ENCODE measurements at regions not wholly inside any gene's neighbourhood (a gene's known extent, or its start where the extent isn't known, plus 50 kb on each side); places are given as distances from the start of the nearest gene placed in this dataset.

DNA sequence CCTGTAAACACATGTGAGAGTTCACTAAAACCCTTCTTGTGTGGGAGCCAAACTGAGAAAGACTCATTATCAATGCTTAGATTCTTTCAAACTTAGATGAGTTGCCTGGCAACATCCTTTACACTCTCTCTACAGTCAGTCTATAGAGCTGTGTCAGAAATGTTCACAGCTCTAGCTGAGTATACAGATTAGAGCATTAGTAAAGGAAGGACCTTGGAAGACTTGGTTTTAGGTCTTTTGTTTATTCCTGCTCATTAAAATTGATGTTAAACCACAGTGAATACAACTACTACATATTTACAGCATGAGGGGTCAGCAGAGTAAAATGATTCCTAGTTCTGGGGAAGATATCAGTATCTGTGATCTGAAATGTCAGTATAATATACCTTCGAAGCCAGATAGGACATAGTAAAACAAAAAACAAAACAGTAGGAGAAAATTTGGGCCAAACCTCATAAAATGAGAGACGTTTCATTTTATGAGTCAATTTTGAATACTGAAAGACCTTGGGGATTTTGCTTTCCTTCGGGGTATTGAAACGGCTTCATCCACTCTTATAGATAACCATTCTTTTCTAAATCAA, 186.0 kb downstream of the TANC2 start:
- Histone ChIP-seq H3K9me3 (no peaks in the 10 kb centered on the region), H3K4me1 (no peaks in the 10 kb centered on the region), H3K4me2 (no peak overlapping the region), H3K27ac (no peak overlapping the region), H3K4me3 (no peak overlapping the region)
- DNase-seq (ENCODE audit: low read depth in 1 of 2, low spot score in 1 of 2), result no peak
- 86% methylated on average over 4 of the region's 4 CpGs for WGBS (ENCODE audit: missing lambda C conversion rate)
- TF ChIP-seq CHD2 (IDR thresholded peaks at IDR 0.05; ENCODE audit: low read length, partially characterized antibody) (no peak), RNF2 (IDR thresholded peaks at IDR 0.05; ENCODE audit: borderline replicate concordance, low read depth) (no peak), HOXB5 (CRISPR knock-in tag; IDR thresholded peaks at IDR 0.05) (no peak), EHF (CRISPR knock-in tag; IDR thresholded peaks at IDR 0.05) (no peak), JUN (IDR thresholded peaks at IDR 0.05) (no peak), CEBPB (IDR thresholded peaks at IDR 0.05) (no peak), CHD4 (IDR thresholded peaks at IDR 0.05; ENCODE audit: borderline replicate concordance) (no peak), ZNF302 (CRISPR knock-in tag; IDR thresholded peaks at IDR 0.05) (no peak), HMGXB4 (CRISPR knock-in tag; IDR thresholded peaks at IDR 0.05; ENCODE audit: borderline replicate concordance) (no peak), MAZ (IDR thresholded peaks at IDR 0.05; ENCODE audit: borderline replicate concordance, low read depth, low read length) (no peak), SREBF2 (IDR thresholded peaks at IDR 0.05) (no peak), RFX5 (IDR thresholded peaks at IDR 0.05) (no peak), RCOR1 (IDR thresholded peaks at IDR 0.05; ENCODE audit: low read depth, low read length) (no peak), BCL3 (IDR thresholded peaks at IDR 0.05) (no peak)
- TF ChIP-seq, protein P1, sequence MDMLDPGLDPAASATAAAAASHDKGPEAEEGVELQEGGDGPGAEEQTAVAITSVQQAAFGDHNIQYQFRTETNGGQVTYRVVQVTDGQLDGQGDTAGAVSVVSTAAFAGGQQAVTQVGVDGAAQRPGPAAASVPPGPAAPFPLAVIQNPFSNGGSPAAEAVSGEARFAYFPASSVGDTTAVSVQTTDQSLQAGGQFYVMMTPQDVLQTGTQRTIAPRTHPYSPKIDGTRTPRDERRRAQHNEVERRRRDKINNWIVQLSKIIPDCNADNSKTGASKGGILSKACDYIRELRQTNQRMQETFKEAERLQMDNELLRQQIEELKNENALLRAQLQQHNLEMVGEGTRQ (IDR thresholded peaks at IDR 0.05), result no peak
- TF ChIP-seq, protein P2, sequence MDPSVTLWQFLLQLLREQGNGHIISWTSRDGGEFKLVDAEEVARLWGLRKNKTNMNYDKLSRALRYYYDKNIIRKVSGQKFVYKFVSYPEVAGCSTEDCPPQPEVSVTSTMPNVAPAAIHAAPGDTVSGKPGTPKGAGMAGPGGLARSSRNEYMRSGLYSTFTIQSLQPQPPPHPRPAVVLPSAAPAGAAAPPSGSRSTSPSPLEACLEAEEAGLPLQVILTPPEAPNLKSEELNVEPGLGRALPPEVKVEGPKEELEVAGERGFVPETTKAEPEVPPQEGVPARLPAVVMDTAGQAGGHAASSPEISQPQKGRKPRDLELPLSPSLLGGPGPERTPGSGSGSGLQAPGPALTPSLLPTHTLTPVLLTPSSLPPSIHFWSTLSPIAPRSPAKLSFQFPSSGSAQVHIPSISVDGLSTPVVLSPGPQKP (IDR thresholded peaks at IDR 0.05; ENCODE audit: low read depth, low read length), result no peak
- ChIA-PET CTCF (interaction anchor here (0.7 to 1.3 kb wide), 2 partner anchors 11 to 14 kb away, joined by 3 read pairs; no protein-coding TSS in a partner anchor), POLR2A (no interaction called here)
- no peak for FAIRE-seq
- ATAC-seq, result no peak; a peak in 1 of 6 replicates

DNA sequence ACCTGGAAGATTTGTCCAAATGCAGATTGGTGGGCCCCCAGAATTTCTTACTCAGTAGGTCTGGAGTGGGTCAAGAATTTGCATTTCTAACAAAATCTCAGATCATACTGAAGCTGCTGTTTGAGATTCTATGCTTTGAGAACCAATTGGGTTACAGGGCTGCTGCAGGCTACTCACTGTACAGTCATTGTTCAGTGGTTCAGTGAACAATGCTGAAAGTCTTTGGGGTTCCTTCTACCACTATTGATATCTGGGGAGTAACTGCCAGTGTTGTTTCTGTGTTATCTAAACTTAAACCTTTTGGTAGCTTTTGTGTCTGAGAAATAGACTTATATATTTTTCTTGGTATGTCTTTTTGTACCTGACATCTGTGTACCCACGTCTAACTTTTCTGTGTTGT, 187.5 kb downstream of the TANC2 start:
- WGBS (ENCODE audit: missing lambda C conversion rate), result 76% methylated on average over 1 of the region's 1 CpG
- POLR2A ChIA-PET, result no interaction called here
- no peak for DNase-seq (ENCODE audit: low read depth in 1 of 2, low spot score in 1 of 2)
- H3K4me2 ChIP-seq, result no peak overlapping the region
- FAIRE-seq, result no peak
- H3K4me3 ChIP-seq, result no peak overlapping the region
- H3K27ac ChIP-seq, result no peak overlapping the region
- TF ChIP-seq JUNB (IDR thresholded peaks at IDR 0.05) (no peak), TP53 (CRISPR knock-in tag; IDR thresholded peaks at IDR 0.05) (no peak)
- no peaks in the 10 kb centered on the region for H3K9me3 ChIP-seq
- CTCF ChIA-PET, result interaction anchor here (0.6 to 1.4 kb wide), 3 partner anchors 9 to 496 kb away, joined by 3 to 5 read pairs (median 4); no protein-coding TSS in a partner anchor
- no peaks in the 10 kb centered on the region for H3K4me1 ChIP-seq
- ATAC-seq, result no peak

Data from A549 (cell line).